Keratinocyte (primary cell): ENCODE measurements at regions not wholly inside any gene's neighbourhood (a gene's known extent, or its start where the extent isn't known, plus 50 kb on each side); places are given as distances from the start of the nearest gene placed in this dataset.

Experiments used
- DNase-seq: peaks from one replicate; pipeline ENCODE4 v3.0.0-alpha.2; 2011; ENCODE audit warnings: low read depth, missing footprints, low spot score
- FAIRE-seq: peaks from 2 replicates; lab custom pipeline; 2011; peaks lifted over from hg19 to GRCh38; lab: Jason Lieb, UNC
- H2AFZ ChIP-seq: 2 replicates; pipeline ENCODE4 v1.6.0; 2012; ENCODE audit warnings: low read length, control low read depth, inconsistent platforms; ENCODE audit not compliant: control insufficient read depth
- H3K27ac ChIP-seq: 2 replicates; pipeline ENCODE4 v1.5.1; 2011; ENCODE audit warnings: low read length; ENCODE audit not compliant: control insufficient read depth, insufficient read depth
- H3K27me3 ChIP-seq: 3 replicates; pipeline ENCODE4 v1.6.0; 2011; ENCODE audit warnings: low read length; ENCODE audit not compliant: control insufficient read depth, insufficient read depth; ENCODE audit errors: extremely low read depth
- H3K36me3 ChIP-seq, 2 experiments: 2 replicates in 1 of 2; 3 replicates in 1 of 2; pipeline ENCODE4 v1.5.1; 2011; ENCODE audit warnings: low read length in 2 of 2, mild to moderate bottlenecking in 1 of 2; ENCODE audit not compliant: control insufficient read depth in 2 of 2, insufficient read depth in 2 of 2; ENCODE audit errors: extremely low read depth in 1 of 2
- H3K4me1 ChIP-seq: 3 replicates; pipeline ENCODE4 v1.5.1; 2011; ENCODE audit warnings: low read length; ENCODE audit not compliant: control insufficient read depth, insufficient read depth; ENCODE audit errors: extremely low read depth
- H3K4me2 ChIP-seq: 3 replicates; pipeline ENCODE4 v1.6.0; 2011; ENCODE audit warnings: low read depth, low read length; ENCODE audit not compliant: control insufficient read depth, insufficient read depth; ENCODE audit errors: extremely low read depth
- H3K4me3 ChIP-seq, 3 experiments: fragments of 200-600 bp in 1 of 3; sonication (generic) in 1 of 3; 2 replicates in 2 of 3; 3 replicates in 1 of 3; pipeline ENCODE4 v1.5.1; 2011 to 2016; ENCODE audit warnings: low read length in 3 of 3, mild to moderate bottlenecking in 3 of 3, control low read depth in 2 of 3, inconsistent platforms in 1 of 3, low read depth in 1 of 3, mixed read lengths in 1 of 3, mixed run types in 1 of 3, moderate library complexity in 1 of 3; ENCODE audit not compliant: control insufficient read depth in 2 of 3, insufficient read depth in 2 of 3; ENCODE audit errors: extremely low read depth in 1 of 3
- H3K79me2 ChIP-seq: 2 replicates; pipeline ENCODE4 v1.6.0; 2012; ENCODE audit warnings: low read length; ENCODE audit not compliant: control insufficient read depth, insufficient read depth
- H3K9ac ChIP-seq: 3 replicates; pipeline ENCODE4 v1.6.0; 2011; ENCODE audit warnings: low read length; ENCODE audit not compliant: control insufficient read depth, insufficient read depth; ENCODE audit errors: extremely low read depth
- H3K9me1 ChIP-seq: 3 replicates; pipeline ENCODE4 v1.6.0; 2011; ENCODE audit warnings: low read length; ENCODE audit not compliant: control insufficient read depth, insufficient read depth; ENCODE audit errors: extremely low read depth
- H3K9me3 ChIP-seq: 2 replicates; pipeline ENCODE4 v1.5.1; 2012; ENCODE audit warnings: low read depth, low read length; ENCODE audit not compliant: control insufficient read depth
- H4K20me1 ChIP-seq: 3 replicates; pipeline ENCODE4 v1.6.0; 2011; ENCODE audit warnings: low read length; ENCODE audit not compliant: control insufficient read depth, insufficient read depth; ENCODE audit errors: extremely low read depth
- CTCF ChIP-seq, 3 experiments: IDR thresholded peaks in 1 of 3; conservative IDR thresholded peaks in 1 of 3; optimal IDR thresholded peaks in 1 of 3; 2 replicates in 2 of 3; 3 replicates in 1 of 3; pipeline versions ENCODE3 to v1.5.1; 2011; ENCODE audit warnings: low read length in 3 of 3, mild to moderate bottlenecking in 3 of 3, moderate library complexity in 2 of 3, control low read depth in 1 of 3, inconsistent platforms in 1 of 3; ENCODE audit not compliant: insufficient read depth in 2 of 3; ENCODE audit errors: extremely low read depth in 1 of 3
- EZH2 ChIP-seq: IDR thresholded peaks from one replicate; pipeline ENCODE4 v1.6.1; 2012; ENCODE audit warnings: inconsistent platforms, mild to moderate bottlenecking, low read length, moderate library complexity
- dilution Hi-C: fragments of 300-500 bp; cut with MboI; formaldehyde crosslinking; loops from one replicate; pipeline ENCODE4 v1.7.0; 2020; ENCODE audit warnings: low sequenced_read_pairs; ENCODE audit not compliant: extremely low pct_ligation_motif_present

GRCh38 chr15:94066046-94066445, 165.3 kb upstream of the MCTP2 start:
- H3K27ac ChIP-seq = no peak overlapping the region
- H3K4me3 ChIP-seq = no peak overlapping the region
- TF ChIP-seq CTCF (optimal IDR thresholded peaks at IDR 0.05 in 1 of 3, IDR thresholded peaks at IDR 0.05 in 1 of 3, conservative IDR thresholded peaks at IDR 0.05 in 1 of 3; ENCODE audit: extremely low read depth in 1 of 3, insufficient read depth in 2 of 3, low read length in 3 of 3) (no peak), EZH2 (no peak)
- H4K20me1 ChIP-seq = no peaks in the 10 kb centered on the region
- no peak overlapping the region for H2AFZ ChIP-seq
- H3K36me3 ChIP-seq = no peaks in the 10 kb centered on the region
- no peaks in the 10 kb centered on the region for H3K27me3 ChIP-seq
- FAIRE-seq (no peak), DNase-seq (no peak)
- no peaks in the 10 kb centered on the region for H3K9me1 ChIP-seq
- H3K4me1 ChIP-seq = peaks cover 4% of the 10 kb centered on the region
- H3K4me2 ChIP-seq = no peak overlapping the region
- H3K9me3 ChIP-seq = no peaks in the 10 kb centered on the region
- dilution Hi-C loops = no loop called here
- H3K79me2 ChIP-seq = no peaks in the 10 kb centered on the region
- no peak overlapping the region for H3K9ac ChIP-seq

GRCh38 chr15:94064676-94065313, 166.6 kb upstream of the MCTP2 start:
- H3K9me3 ChIP-seq = no peaks in the 10 kb centered on the region
- no peak for FAIRE-seq
- no peak for TF ChIP-seq CTCF (optimal IDR thresholded peaks at IDR 0.05 in 1 of 3, IDR thresholded peaks at IDR 0.05 in 1 of 3, conservative IDR thresholded peaks at IDR 0.05 in 1 of 3; ENCODE audit: extremely low read depth in 1 of 3, insufficient read depth in 2 of 3, low read length in 3 of 3)
- TF ChIP-seq EZH2 = no peak
- no peak overlapping the region for H2AFZ ChIP-seq
- H3K9ac ChIP-seq = no peak overlapping the region
- peaks cover 9% of the 10 kb centered on the region for H3K4me1 ChIP-seq
- H3K27me3 ChIP-seq = no peaks in the 10 kb centered on the region
- H3K4me2 ChIP-seq = no peak overlapping the region
- no peak for DNase-seq
- H3K9me1 ChIP-seq = no peaks in the 10 kb centered on the region
- no peak overlapping the region for H3K4me3 ChIP-seq
- H3K27ac ChIP-seq = no peak overlapping the region
- no peaks in the 10 kb centered on the region for H3K36me3 ChIP-seq
- dilution Hi-C loops = no loop called here
- no peaks in the 10 kb centered on the region for H3K79me2 ChIP-seq
- no peaks in the 10 kb centered on the region for H4K20me1 ChIP-seq
